ENCODE measurements at regions not wholly inside any gene's neighbourhood (a gene's known extent, or its start where the extent isn't known, plus 50 kb on each side); places are given as distances from the start of the nearest gene placed in this dataset.
A peak's percentile ranks its signal among the peaks of the same experiment; 100 is the strongest.

DNA sequence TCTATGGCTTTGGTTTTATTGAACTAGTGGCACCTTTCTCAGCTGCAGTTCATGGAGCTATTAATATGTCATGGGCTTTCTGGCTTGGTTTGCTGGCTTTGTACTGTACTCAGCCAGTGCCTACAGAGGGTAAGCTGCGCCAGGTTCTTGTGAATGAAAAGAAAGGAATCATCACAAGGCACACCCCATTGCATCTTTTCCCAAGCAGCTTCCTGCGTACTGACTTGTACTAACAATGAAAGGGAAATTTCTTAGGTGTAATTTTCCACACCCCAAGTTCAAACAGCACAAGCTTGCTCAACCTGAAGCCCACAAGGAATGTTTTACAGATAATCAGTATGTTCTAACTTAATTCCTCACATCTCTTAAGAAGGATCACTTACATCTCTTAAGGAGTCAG, 78.0 kb upstream of the TNFSF18 start:
- no peaks in the 10 kb centered on the region for H3K4me1 Mint-ChIP-seq
- no peaks in the 10 kb centered on the region for H3K27me3 Mint-ChIP-seq
- no peak overlapping the region for H3K27ac Mint-ChIP-seq
- H3K4me3 Mint-ChIP-seq: no peak overlapping the region
- no peak for DNase-seq
- no peaks in the 10 kb centered on the region for H3K36me3 Mint-ChIP-seq (ENCODE audit: low read depth)
- no peak for ATAC-seq
- no peaks in the 10 kb centered on the region for H3K9me3 ChIP-seq (ENCODE audit: control insufficient read depth, low read length, poor library complexity, severe bottlenecking)

DNA sequence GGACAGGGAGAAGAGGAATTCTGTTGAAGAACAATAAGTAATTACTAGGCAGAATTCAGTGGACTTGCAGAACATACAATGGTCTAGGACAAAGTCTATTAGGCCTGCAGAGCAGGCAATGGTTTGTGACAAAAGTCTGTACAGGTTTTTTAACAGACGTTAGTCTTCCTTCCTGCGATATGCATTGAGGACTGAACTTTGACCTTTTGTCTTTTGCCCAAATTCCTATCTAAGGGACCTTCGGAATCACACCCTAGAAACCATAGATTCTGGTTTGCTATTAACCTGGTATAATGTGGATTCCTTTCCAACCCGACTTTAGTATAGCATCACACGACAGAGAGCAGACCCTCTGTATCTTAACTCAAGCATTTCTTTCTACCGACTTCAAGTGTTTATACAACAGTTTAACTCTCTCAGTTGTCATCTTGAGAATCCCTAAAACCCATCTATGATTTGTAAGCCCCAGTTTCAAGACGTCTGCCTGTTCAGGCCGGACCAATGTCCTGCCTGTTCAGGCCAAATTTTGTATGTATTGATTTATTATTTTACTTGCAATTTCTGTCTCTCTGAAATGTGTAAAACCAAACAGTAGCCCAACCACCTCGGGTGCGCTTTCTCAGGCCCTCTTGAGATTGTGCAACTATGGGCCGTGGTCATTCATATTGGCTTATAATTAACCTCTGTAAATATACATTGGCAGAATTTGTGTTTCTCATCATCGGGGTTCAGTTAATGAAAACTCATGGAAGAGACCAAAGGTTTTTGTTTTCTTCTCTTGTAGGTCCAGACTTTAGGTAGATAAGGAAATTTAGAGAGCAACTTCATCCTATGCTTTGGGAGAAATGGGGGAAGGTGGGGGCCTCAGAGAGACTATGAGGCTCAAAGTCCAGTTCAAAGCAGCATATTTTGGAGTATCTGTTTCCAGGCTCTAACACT, 76.9 kb upstream of the TNFSF18 start:
- Mint-ChIP-seq H3K36me3 (ENCODE audit: low read depth) (no peaks in the 10 kb centered on the region), H3K4me3 (no peak overlapping the region), H3K27ac (no peak overlapping the region), H3K27me3 (no peaks in the 10 kb centered on the region), H3K4me1 (no peaks in the 10 kb centered on the region)
- ATAC-seq (no peak), DNase-seq (no peak)
- no peaks in the 10 kb centered on the region for H3K9me3 ChIP-seq (ENCODE audit: control insufficient read depth, low read length, poor library complexity, severe bottlenecking)

DNA sequence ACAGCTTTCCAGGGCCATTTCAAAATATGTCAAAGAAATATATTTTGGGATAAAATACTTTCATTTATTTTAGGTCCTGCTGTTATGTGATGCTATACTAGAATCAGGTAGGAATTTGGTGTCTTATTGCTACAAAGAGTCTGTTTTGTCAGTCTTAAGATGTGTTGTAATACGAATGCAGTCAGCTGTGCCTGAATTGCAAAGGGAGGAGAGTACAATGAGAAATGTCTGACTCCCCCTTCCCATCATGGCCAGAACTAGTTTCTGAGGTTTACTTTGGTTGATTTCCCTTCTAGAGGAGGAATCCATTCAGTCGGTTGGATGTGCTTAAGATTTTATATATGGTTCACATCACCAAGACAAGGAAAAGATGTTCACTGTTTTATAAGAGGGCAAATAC, 75.7 kb upstream of the TNFSF18 start:
- no peak for ATAC-seq
- Mint-ChIP-seq H3K36me3 (ENCODE audit: low read depth) (no peaks in the 10 kb centered on the region), H3K4me1 (no peaks in the 10 kb centered on the region), H3K27me3 (no peaks in the 10 kb centered on the region), H3K27ac (no peak overlapping the region), H3K4me3 (no peak overlapping the region)
- no peaks in the 10 kb centered on the region for H3K9me3 ChIP-seq (ENCODE audit: control insufficient read depth, low read length, poor library complexity, severe bottlenecking)
- DNase-seq: no peak

DNA sequence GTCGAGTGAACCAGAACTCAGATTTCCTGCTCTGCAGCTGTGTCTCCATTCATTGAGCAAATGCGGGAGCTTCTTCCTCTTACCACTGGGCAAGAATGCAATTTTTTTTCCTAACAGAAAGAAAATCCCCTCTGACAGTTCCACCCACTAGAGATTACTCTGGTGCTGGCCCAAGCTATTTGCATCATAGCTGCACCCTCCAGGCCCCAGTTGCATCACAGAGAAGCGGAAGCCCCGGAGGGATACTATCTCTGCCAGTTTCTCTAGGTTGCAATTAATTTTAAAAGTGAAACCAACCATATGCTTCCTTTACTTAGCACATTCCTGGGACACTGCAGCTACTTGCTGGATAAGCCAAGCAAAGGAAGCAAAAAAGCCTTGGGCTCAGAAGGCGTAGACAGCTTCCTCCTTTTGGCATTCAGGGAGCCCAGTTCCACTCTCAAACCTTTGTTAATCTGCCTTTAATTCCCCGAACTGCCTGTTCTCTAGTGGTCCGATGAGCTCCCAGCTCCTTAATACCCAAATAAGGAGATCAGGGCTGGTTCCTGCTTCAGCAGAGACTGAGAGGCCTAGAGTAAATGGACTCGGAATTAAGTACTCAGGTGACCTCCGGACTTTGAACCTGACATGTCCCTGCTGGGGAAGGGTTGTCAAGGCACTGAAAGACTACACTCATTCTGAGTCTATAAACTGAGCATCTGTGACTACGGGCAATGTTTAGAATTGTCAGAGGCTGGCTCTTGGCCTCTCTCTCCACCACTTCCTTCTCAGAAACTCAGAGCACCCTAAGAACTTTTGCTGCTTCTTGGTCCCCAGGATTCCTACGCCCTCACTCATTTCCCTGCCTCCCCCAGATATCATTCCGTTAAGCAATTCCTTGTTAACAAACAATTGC, 72.5 kb upstream of the TNFSF18 start:
- no peaks in the 10 kb centered on the region for H3K9me3 ChIP-seq (ENCODE audit: control insufficient read depth, low read length, poor library complexity, severe bottlenecking)
- H3K4me1 Mint-ChIP-seq: no peaks in the 10 kb centered on the region
- H3K36me3 Mint-ChIP-seq (ENCODE audit: low read depth): no peaks in the 10 kb centered on the region
- H3K4me3 Mint-ChIP-seq: no peak overlapping the region
- DNase-seq: no peak
- H3K27me3 Mint-ChIP-seq: no peaks in the 10 kb centered on the region
- peak; percentile 50 for ATAC-seq
- H3K27ac Mint-ChIP-seq: peak overlapping the region; percentile 12

DNA sequence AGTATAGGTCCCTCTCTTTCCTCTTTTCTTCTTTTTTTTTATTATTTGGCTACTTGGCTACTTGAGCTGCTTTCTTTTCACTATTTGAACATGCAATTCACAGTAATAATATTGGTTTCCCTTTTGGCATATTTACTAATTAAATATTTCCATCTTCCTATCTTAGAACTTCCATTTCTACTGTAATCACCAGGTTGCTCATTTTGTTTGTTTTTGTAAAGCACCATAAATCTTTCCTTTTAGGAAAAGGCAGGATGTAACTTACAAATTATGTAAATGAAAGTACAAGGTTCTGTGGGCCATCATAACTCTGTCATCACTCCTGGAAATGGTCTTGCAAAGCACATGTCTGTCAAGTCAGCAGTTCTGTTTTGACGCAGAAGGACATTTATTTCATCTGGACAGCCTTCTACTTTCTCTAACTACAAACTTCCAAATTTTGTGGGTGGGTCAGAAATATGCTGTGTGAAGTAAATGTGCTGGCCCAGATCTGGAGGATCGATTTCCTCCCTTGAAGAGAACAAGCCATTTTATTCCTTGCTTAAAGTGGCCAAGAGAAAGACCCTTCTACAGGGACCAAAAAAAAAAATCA, 71.7 kb upstream of the TNFSF18 start:
- ATAC-seq (no peak), DNase-seq (no peak)
- no peaks in the 10 kb centered on the region for H3K9me3 ChIP-seq (ENCODE audit: control insufficient read depth, low read length, poor library complexity, severe bottlenecking)
- no peaks in the 10 kb centered on the region for H3K27me3 Mint-ChIP-seq
- no peaks in the 10 kb centered on the region for H3K4me1 Mint-ChIP-seq
- H3K27ac Mint-ChIP-seq: no peak overlapping the region
- H3K4me3 Mint-ChIP-seq: no peak overlapping the region
- H3K36me3 Mint-ChIP-seq (ENCODE audit: low read depth): no peaks in the 10 kb centered on the region

DNA sequence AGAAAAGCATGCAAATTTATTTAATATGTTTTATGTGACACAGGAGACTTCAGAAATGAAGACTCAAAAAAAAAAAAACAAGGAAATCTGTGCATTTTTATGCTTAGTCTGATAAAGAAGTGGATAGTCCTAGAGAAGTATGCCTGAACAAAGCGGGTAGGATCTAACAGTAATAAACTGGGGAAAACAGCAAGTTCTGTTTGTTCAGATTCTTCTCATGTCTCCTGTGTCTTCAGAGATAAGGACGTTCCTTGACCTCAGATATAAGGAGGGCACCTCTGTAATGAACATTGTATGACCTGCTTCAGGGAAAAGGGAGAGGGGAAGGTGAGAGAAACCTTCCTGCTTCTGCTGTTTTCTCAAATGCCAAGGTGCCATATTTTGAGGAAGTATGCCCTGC, 67.7 kb upstream of the TNFSF18 start:
- no peaks in the 10 kb centered on the region for H3K9me3 ChIP-seq (ENCODE audit: control insufficient read depth, low read length, poor library complexity, severe bottlenecking)
- Mint-ChIP-seq H3K4me1 (no peaks in the 10 kb centered on the region), H3K4me3 (no peak overlapping the region), H3K27me3 (no peaks in the 10 kb centered on the region), H3K27ac (no peak overlapping the region), H3K36me3 (ENCODE audit: low read depth) (no peaks in the 10 kb centered on the region)
- DNase-seq (no peak), ATAC-seq (no peak)

DNA sequence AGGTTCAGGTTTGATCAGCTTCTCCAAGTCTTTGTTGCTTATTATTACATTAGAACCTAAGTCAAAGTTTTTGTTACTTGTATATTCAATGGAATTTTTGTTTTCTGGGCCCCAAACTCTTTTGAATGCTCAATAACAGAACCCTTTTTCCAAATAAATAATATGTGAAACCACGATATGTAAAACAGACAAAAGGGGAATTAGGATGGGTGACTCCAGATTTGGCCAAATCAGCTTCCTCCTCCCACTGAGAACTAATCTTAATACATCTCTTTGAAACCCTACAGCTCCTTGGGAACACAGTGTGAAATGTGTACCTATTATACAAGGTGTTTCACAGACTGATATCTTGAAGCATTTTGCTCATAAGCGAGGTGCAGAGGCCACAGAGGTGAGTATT, 67.0 kb upstream of the TNFSF18 start:
- H3K27me3 Mint-ChIP-seq: no peaks in the 10 kb centered on the region
- H3K27ac Mint-ChIP-seq: no peak overlapping the region

DNA sequence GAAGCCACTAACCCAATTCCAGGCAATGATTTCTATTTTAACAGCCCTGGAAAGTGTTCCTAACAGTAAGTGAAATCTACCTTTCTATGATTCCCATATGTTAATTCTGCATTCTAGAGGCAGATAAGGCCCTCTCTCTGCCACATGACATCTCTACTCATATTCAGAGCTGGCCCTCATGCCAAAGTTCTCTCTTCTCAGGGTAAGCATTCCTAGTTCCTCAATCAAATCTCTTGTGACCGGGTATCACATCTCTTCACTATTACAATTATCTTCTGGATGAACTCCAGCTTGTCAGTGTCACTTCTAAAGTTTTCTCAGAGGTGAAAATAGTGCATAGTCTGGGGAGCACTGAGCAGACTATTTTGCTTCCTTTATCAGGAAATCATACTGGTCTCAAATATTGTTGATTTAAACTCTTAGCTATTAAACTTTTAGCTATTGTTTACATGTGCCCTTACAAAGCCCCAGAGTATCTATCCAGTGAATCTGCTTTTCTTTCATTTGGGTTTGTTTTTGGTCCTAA, 66.4 kb upstream of the TNFSF18 start:
- no peaks in the 10 kb centered on the region for H3K36me3 Mint-ChIP-seq (ENCODE audit: low read depth)
- H3K27me3 Mint-ChIP-seq: no peaks in the 10 kb centered on the region
- no peak overlapping the region for H3K4me3 Mint-ChIP-seq
- H3K4me1 Mint-ChIP-seq: no peaks in the 10 kb centered on the region
- no peak overlapping the region for H3K27ac Mint-ChIP-seq
- DNase-seq: no peak
- no peak for ATAC-seq
- no peaks in the 10 kb centered on the region for H3K9me3 ChIP-seq (ENCODE audit: control insufficient read depth, low read length, poor library complexity, severe bottlenecking)

More for the DNA sequence above, 67.0 kb upstream of the TNFSF18 start:
- Mint-ChIP-seq H3K4me3 (no peak overlapping the region), H3K4me1 (no peaks in the 10 kb centered on the region), H3K36me3 (ENCODE audit: low read depth) (no peaks in the 10 kb centered on the region)
- ATAC-seq (no peak), DNase-seq (no peak)
- no peaks in the 10 kb centered on the region for H3K9me3 ChIP-seq (ENCODE audit: control insufficient read depth, low read length, poor library complexity, severe bottlenecking)

DNA sequence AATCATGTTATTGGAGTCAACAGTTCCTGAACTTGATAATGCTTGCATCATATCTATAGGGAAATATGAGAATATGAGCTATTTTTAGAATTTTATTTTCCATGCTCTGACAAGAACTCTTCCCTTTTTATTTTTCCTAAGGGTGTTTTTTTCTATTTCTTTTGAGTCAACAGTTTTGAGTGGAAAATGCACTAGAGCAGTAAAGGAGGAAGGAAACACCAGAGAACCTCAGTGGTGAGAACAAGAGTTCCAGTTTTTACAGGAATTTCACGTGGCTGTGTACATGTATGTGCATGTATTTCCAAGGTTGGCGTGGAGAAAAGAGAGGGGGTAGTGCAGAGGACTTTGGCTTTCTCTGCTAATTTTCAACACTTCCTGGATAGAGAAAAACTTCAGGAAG, 63.6 kb upstream of the TNFSF18 start:
- no peak for DNase-seq
- Mint-ChIP-seq H3K4me3 (no peak overlapping the region), H3K27me3 (no peaks in the 10 kb centered on the region), H3K4me1 (no peaks in the 10 kb centered on the region), H3K27ac (no peak overlapping the region), H3K36me3 (ENCODE audit: low read depth) (no peaks in the 10 kb centered on the region)
- no peaks in the 10 kb centered on the region for H3K9me3 ChIP-seq (ENCODE audit: control insufficient read depth, low read length, poor library complexity, severe bottlenecking)
- no peak for ATAC-seq

DNA sequence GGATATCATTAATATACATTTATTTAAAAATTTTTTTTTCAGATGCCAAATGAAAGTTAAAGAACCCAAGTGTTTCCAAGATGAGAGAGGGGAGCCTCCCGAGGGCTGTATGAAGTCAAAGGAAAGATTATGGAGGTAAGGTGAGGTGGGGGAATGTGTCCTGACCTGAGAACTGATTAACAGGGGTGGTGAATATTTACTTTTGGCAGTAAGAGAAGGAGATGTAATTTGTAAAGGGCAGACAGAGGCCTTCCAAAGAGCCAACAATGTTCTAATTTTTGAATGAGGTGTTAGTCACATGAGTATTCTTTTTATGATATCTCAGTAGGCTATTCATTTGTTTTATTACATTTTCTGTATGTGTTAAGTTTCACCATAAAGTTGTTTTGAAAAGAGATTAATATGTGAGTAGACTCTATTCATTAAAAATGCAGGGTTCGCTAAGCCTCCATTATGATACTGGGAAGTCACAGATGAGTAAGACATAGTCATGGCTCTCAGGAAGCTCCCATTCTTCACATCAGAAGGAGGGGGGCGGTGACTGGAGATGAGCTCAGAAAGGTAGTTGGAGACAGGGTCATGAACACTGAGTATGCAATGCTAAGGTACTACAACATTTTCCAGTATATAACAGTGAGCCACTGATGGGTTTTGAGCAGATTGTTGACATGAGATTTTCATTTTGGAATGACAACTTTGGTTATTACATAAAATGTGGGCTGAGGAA, 62.4 kb upstream of the TNFSF18 start:
- no peak for DNase-seq
- no peak for ATAC-seq
- no peaks in the 10 kb centered on the region for H3K36me3 Mint-ChIP-seq (ENCODE audit: low read depth)
- H3K4me3 Mint-ChIP-seq: no peak overlapping the region
- H3K27ac Mint-ChIP-seq: no peak overlapping the region
- no peaks in the 10 kb centered on the region for H3K4me1 Mint-ChIP-seq
- H3K27me3 Mint-ChIP-seq: no peaks in the 10 kb centered on the region
- H3K9me3 ChIP-seq (ENCODE audit: control insufficient read depth, low read length, poor library complexity, severe bottlenecking): peaks cover 3% of the 10 kb centered on the region

DNA sequence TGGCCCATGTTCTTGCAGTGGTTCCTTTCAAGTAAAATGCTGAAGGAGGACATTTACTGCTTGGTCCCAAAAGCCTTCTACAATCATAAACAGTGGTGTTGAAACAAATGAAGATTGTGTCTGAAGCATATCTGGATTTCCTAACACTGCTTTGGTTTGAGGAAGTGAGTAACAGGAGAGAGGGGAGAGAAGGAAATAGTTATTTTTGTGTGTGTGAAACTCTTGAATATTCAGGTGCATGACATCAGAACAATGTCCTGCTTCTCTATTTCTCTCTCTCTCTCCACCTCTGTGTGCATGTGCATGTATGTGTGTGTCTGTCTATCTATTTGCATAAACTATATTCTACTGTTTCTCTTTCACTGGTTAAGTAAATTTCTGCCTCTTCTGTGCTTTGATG, 61.4 kb upstream of the TNFSF18 start:
- Mint-ChIP-seq H3K27ac (no peak overlapping the region), H3K36me3 (ENCODE audit: low read depth) (no peaks in the 10 kb centered on the region), H3K4me1 (no peaks in the 10 kb centered on the region), H3K27me3 (no peaks in the 10 kb centered on the region), H3K4me3 (no peak overlapping the region)
- DNase-seq: no peak
- ATAC-seq: peak; percentile 42
- peaks cover 3% of the 10 kb centered on the region for H3K9me3 ChIP-seq (ENCODE audit: control insufficient read depth, low read length, poor library complexity, severe bottlenecking)

DNA sequence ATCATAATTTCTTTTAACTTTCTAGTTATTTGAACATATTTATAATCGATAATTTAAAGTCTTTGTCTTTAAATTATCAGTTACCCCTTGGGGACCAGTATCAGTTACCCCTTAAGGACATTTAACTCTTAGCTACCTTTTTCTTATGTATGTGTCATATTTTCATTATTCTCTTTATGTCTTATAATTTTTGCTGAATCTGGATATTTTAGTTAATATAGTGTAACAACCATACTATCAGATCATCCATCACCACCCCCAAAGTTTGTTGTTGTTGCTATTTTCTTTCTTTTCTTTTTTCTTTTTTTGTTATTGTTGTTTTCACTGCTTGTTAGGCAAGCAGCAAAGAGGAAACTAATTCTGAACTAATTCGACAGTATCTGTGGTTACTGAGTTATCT, 57.0 kb upstream of the TNFSF18 start:
- H3K9me3 ChIP-seq (ENCODE audit: control insufficient read depth, low read length, poor library complexity, severe bottlenecking): peaks cover 3% of the 10 kb centered on the region
- H3K36me3 Mint-ChIP-seq (ENCODE audit: low read depth): no peaks in the 10 kb centered on the region
- ATAC-seq: no peak
- H3K27me3 Mint-ChIP-seq: no peaks in the 10 kb centered on the region
- no peak overlapping the region for H3K4me3 Mint-ChIP-seq
- H3K4me1 Mint-ChIP-seq: no peaks in the 10 kb centered on the region
- H3K27ac Mint-ChIP-seq: no peak overlapping the region
- no peak for DNase-seq

Measured in T-helper 17 cell (primary cell).